Glutamatergic neuron (in vitro differentiated cells): ENCODE measurements at regions not wholly inside any gene's neighbourhood (a gene's known extent, or its start where the extent isn't known, plus 50 kb on each side); places are given as distances from the start of the nearest gene placed in this dataset.

Source experiments
- DNase-seq: peaks from one replicate; pipeline ENCODE4 v3.0.0; 2022
- H3K27ac Mint-ChIP-seq: one replicate; pipeline ENCODE4 v1.8.0; 2020; ENCODE audit warnings: mild to moderate bottlenecking, mixed read lengths, inconsistent platforms; ENCODE audit not compliant: unreplicated experiment
- H3K27me3 Mint-ChIP-seq: one replicate; pipeline ENCODE4 v1.8.0; 2020; ENCODE audit warnings: mild to moderate bottlenecking, moderate library complexity, mixed read lengths, inconsistent platforms; ENCODE audit not compliant: unreplicated experiment
- H3K36me3 Mint-ChIP-seq: one replicate; pipeline ENCODE4 v1.8.0; 2020; ENCODE audit warnings: mild to moderate bottlenecking, mixed read lengths, inconsistent platforms; ENCODE audit not compliant: unreplicated experiment
- H3K4me1 Mint-ChIP-seq: one replicate; pipeline ENCODE4 v1.8.0; 2020; ENCODE audit warnings: mild to moderate bottlenecking, low read depth, mixed read lengths, inconsistent platforms; ENCODE audit not compliant: unreplicated experiment
- H3K4me3 Mint-ChIP-seq: one replicate; pipeline ENCODE4 v1.8.0; 2020; ENCODE audit warnings: mild to moderate bottlenecking, mixed read lengths, inconsistent platforms; ENCODE audit not compliant: unreplicated experiment
- H3K9me3 Mint-ChIP-seq: one replicate; pipeline ENCODE4 v1.8.0; 2020; ENCODE audit warnings: mild to moderate bottlenecking, moderate library complexity, mixed read lengths, inconsistent platforms; ENCODE audit not compliant: unreplicated experiment
- TF ChIP-seq, protein P1 (sequence below): fragments of 200-600 bp; sonication (generic); IDR thresholded peaks from one replicate; pipeline ENCODE4 v1.5.0; 2021; ENCODE audit not compliant: partially characterized antibody, unreplicated experiment

DNA sequence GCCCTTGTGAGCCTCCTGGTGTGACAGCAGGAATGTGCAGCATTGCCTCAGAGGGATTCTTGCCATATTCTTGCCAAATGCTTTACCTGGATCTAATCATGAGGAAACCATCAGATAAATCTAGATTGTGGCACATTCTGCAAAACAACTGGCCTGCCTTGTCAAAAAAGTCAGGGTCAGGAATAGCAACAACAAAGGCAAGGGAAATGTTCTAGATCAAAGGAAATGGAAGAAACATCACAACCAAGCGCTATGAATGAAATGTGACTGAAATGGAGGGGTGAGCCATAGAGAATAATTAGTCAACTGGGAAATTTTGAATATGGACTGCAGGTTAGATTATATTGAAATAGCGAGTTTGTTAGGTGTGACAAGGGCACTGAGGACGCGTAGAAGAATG is 262.6 kb upstream of the CDYL start:
- Mint-ChIP-seq H3K4me1 (no peaks in the 10 kb centered on the region), H3K36me3 (peaks cover 5% of the 10 kb centered on the region), H3K27ac (no peak overlapping the region), H3K9me3 (peaks cover 2% of the 10 kb centered on the region), H3K4me3 (no peak overlapping the region), H3K27me3 (peaks cover 2% of the 10 kb centered on the region)
- TF ChIP-seq, protein P1, sequence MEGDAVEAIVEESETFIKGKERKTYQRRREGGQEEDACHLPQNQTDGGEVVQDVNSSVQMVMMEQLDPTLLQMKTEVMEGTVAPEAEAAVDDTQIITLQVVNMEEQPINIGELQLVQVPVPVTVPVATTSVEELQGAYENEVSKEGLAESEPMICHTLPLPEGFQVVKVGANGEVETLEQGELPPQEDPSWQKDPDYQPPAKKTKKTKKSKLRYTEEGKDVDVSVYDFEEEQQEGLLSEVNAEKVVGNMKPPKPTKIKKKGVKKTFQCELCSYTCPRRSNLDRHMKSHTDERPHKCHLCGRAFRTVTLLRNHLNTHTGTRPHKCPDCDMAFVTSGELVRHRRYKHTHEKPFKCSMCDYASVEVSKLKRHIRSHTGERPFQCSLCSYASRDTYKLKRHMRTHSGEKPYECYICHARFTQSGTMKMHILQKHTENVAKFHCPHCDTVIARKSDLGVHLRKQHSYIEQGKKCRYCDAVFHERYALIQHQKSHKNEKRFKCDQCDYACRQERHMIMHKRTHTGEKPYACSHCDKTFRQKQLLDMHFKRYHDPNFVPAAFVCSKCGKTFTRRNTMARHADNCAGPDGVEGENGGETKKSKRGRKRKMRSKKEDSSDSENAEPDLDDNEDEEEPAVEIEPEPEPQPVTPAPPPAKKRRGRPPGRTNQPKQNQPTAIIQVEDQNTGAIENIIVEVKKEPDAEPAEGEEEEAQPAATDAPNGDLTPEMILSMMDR = no peak
- DNase-seq = no peak

DNA sequence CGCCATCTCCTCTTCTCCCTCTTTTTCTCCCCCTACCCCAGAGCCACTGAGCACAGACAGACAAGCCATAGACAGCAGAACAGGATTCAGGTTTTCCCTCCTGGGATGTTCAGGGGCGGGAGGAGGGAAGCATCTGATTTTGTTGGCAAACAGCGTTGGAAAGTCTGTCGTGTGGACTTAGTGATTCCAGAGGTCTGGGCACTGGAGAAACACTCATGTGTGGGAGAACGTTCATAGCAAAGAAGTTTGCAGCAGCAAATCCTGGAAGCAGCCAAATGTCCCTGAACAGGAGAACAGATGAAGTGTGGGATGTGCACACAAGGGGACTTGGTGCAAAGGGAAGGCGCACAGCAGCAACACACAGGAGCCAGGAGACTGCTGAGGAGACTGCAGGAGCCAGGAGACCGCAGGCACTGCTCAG is 264.1 kb upstream of the CDYL start:
- no peaks in the 10 kb centered on the region for H3K4me1 Mint-ChIP-seq
- peaks cover 8% of the 10 kb centered on the region for H3K36me3 Mint-ChIP-seq
- TF ChIP-seq, protein P1 = no peak
- peaks cover 2% of the 10 kb centered on the region for H3K9me3 Mint-ChIP-seq
- H3K27me3 Mint-ChIP-seq = peaks cover 2% of the 10 kb centered on the region
- no peak overlapping the region for H3K4me3 Mint-ChIP-seq
- no peak overlapping the region for H3K27ac Mint-ChIP-seq
- DNase-seq = no peak

DNA sequence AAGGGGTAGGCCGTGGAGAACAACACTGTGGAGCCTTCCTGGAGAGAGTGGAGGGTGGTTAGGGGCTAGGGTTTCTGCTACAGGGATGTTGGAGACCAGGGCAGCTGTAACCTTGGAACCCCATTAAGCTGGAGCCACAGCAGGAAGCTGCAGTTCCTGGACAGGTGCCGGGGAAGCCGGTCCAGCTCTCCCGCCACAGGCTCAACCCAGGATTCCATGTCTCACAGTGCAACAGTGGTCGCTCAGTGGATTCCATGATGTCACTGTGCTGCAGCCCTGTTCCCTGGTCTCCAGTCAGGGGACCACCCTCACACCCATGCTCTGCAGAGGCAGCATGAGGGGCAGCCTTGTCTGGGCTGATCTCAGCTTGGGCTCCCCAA is 264.6 kb upstream of the CDYL start:
- H3K36me3 Mint-ChIP-seq = peaks cover 11% of the 10 kb centered on the region
- no peak overlapping the region for H3K4me3 Mint-ChIP-seq
- DNase-seq = no peak
- H3K27ac Mint-ChIP-seq = no peak overlapping the region
- H3K27me3 Mint-ChIP-seq = peaks cover 2% of the 10 kb centered on the region
- TF ChIP-seq, protein P1 = no peak
- H3K4me1 Mint-ChIP-seq = no peaks in the 10 kb centered on the region
- peaks cover 2% of the 10 kb centered on the region for H3K9me3 Mint-ChIP-seq

DNA sequence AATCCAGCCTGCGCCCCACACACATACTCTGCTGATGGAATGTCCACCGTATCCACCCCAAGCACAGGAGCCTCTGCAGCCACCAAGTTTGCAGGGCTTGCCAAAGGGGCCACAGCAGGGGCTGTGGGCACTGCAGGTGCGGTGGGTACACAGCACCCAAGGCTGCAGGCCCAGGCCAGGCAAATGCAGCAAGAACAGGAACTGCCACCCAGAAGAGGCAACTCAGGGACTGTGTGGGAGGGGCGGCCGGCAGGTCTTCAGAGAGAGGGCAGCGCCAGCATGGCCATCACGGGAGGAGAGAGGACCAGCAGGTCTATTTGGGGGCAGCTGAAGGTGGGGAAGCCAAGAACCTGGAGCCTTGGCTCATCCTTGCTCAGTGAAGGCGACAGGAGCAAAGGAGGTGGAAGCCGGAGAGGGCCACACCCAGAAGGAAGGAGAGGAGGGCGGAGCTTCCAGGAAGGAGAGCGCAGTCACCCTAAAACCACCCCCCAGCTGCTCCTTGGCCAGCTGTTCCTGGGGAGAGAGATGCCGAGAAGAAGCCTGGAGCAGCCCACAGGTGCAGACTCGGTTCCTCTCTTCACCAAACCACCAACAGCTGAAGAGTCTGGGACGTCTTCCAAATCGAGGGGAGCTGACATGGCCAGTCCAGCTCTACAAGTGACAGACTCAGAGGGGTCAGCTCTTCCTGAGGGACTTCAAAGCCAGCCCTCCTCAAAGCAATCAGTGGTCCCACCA is 265.1 kb upstream of the CDYL start:
- Mint-ChIP-seq H3K4me3 (no peak overlapping the region), H3K4me1 (no peaks in the 10 kb centered on the region), H3K36me3 (peaks cover 11% of the 10 kb centered on the region), H3K27ac (no peak overlapping the region), H3K27me3 (peaks cover 2% of the 10 kb centered on the region), H3K9me3 (peaks cover 2% of the 10 kb centered on the region)
- TF ChIP-seq, protein P1 = no peak
- DNase-seq = no peak

DNA sequence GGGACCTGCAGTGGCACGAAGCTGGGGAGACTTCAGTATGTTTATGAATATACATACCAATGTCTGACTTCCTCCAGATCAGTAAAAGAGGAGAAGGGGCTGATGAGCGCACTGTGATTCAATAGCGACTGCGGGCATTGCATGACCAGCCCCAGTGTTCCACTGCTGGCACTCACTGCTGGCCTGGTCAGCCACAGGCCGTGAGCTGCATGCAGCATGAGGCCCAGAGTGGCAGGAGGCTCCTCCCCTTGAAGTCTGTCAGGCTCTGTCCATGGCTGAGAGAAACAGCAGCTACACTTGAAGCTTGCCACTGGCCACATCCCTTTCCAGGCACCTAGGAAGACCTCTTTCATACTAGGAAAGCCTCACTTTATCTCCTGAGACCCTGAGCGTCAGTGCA is 265.9 kb upstream of the CDYL start:
- DNase-seq = no peak
- no peaks in the 10 kb centered on the region for H3K4me1 Mint-ChIP-seq
- peaks cover 4% of the 10 kb centered on the region for H3K9me3 Mint-ChIP-seq
- TF ChIP-seq, protein P1 = no peak
- no peak overlapping the region for H3K27ac Mint-ChIP-seq
- no peak overlapping the region for H3K4me3 Mint-ChIP-seq
- H3K36me3 Mint-ChIP-seq = peaks cover 11% of the 10 kb centered on the region
- peaks cover 4% of the 10 kb centered on the region for H3K27me3 Mint-ChIP-seq
